ENCODE measurements at regions not wholly inside any gene's neighbourhood (a gene's known extent, or its start where the extent isn't known, plus 50 kb on each side); places are given as distances from the start of the nearest gene placed in this dataset.

GRCh38 chr4:155270671-155271070 is 62.2 kb downstream of the NPY2R start:
- H3K9me3 ChIP-seq (ENCODE audit: control insufficient read depth in 1 of 2, insufficient read depth in 1 of 2, low read depth in 1 of 2, low read length in 2 of 2) = no peaks in the 10 kb centered on the region
- DNase-seq (ENCODE audit: low read depth, low spot score) (no peak), ATAC-seq (no peak)
- no peaks in the 10 kb centered on the region for H4K20me1 ChIP-seq (ENCODE audit: insufficient read depth)
- ChIA-PET CTCF (no interaction called here), POLR2A (no interaction called here), RAD21 (ENCODE audit: low non-redundant PET in 1 of 2, low total read pairs in 2 of 2, uncharacterized antibody in 2 of 2, unreplicated experiment in 2 of 2) (no interaction called here)
- no peak overlapping the region for H3K9ac ChIP-seq (ENCODE audit: low read length)
- no TSS peak for BruUV-seq (replicated peaks)
- no peak overlapping the region for H3K27ac ChIP-seq (ENCODE audit: low read depth, low read length)
- H2AFZ ChIP-seq (ENCODE audit: low read depth, low read length, poor library complexity, severe bottlenecking) = no peak overlapping the region
- no peak for TF ChIP-seq CEBPB (IDR thresholded peaks at IDR 0.05; ENCODE audit: low read depth)
- no peak for TF ChIP-seq REST (IDR thresholded peaks at IDR 0.05; ENCODE audit: low read depth)
- no peak for TF ChIP-seq POLR2A (IDR thresholded peaks at IDR 0.05; ENCODE audit: borderline replicate concordance, extremely low read depth, insufficient read depth, insufficient read length)
- no peak for TF ChIP-seq ZNF274 (IDR thresholded peaks at IDR 0.05; ENCODE audit: low read depth, low read length)
- no peak for TF ChIP-seq ATF3 (IDR thresholded peaks at IDR 0.05)
- TF ChIP-seq YY1 (IDR thresholded peaks at IDR 0.05; ENCODE audit: extremely low read depth, insufficient replicate concordance, low read depth, low read length) = no peak
- no peak for TF ChIP-seq SP1 (IDR thresholded peaks at IDR 0.05; ENCODE audit: low read depth)
- TF ChIP-seq JUND (IDR thresholded peaks at IDR 0.05) = no peak
- no peak for TF ChIP-seq FOSL1 (IDR thresholded peaks at IDR 0.05; ENCODE audit: low read depth)
- no peak for TF ChIP-seq RAD21 (IDR thresholded peaks at IDR 0.05; ENCODE audit: low read depth)
- no peak for TF ChIP-seq EZH2 (IDR thresholded peaks at IDR 0.05)
- TF ChIP-seq SRF (IDR thresholded peaks at IDR 0.05; ENCODE audit: low read depth) = no peak
- no peak for TF ChIP-seq CTCF (IDR thresholded peaks at IDR 0.05 in 2 of 3, conservative IDR thresholded peaks at IDR 0.05 in 1 of 3; ENCODE audit: borderline replicate concordance in 1 of 3, insufficient read depth in 1 of 3, low read depth in 2 of 3, low read length in 2 of 3)
- no peaks in the 10 kb centered on the region for H3K4me1 ChIP-seq (ENCODE audit: control insufficient read depth in 1 of 2, insufficient read depth in 2 of 2, low read length in 2 of 2)
- no peak overlapping the region for H3K4me2 ChIP-seq (ENCODE audit: low read length)
- H3K36me3 ChIP-seq (ENCODE audit: control insufficient read depth in 1 of 2, insufficient read depth in 2 of 2, low read length in 2 of 2) = no peaks in the 10 kb centered on the region
- H3K79me2 ChIP-seq (ENCODE audit: insufficient read depth, low read length) = no peaks in the 10 kb centered on the region
- no peaks in the 10 kb centered on the region for H3K27me3 ChIP-seq (ENCODE audit: insufficient read depth, low read length)
- no peak overlapping the region for H3K4me3 ChIP-seq (replicated peaks in 1 of 2; ENCODE audit: low read depth in 1 of 2, low read length in 2 of 2)
- no peaks in the 10 kb centered on the region for H3K9me2 ChIP-seq (ENCODE audit: insufficient read depth)
- intact Hi-C loops (cut with micrococcal nuclease) = no loop called here

Data from HCT116 (cell line).